HT-29 (cell line): ENCODE measurements at regions not wholly inside any gene's neighbourhood (a gene's known extent, or its start where the extent isn't known, plus 50 kb on each side); places are given as distances from the start of the nearest gene placed in this dataset.
"Not testable (repeated sequence)": the region's sequence is repeated elsewhere in the genome, so short reads cannot be mapped to it uniquely, and the experiment has no call there.

Experiments used
- DNase-seq: peaks from one replicate; pipeline ENCODE4 v3.0.0-alpha.2; 2015; ENCODE audit warnings: low spot score

DNA sequence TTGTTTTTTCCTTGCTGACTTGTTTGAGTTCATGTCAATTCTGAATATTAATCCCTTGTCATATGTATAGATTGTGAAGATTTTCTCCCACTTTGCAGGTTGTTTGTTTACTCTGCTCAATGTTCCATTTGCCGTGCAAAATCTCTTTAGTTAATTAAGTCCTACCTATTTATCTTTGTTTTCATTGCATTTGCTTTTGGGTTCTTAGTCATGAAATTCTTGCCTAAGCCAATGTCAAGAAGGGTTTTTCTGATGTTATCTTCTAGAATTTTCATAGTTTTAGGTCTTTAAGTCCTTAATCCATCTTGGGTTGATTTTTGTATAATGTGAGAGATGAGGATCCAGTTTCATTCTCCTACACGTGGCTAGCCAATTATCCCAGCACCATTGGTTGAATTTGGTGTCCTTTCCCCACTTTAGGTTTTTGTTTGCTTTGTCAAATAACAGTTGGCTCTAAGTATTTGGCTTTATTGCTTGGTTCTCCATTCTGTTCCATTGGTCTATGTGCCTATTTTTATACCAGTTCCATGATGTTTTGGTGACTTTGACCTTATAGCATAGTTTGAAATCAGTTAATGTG, 163.1 kb upstream of the PGR start:
- DNase-seq: no peak

DNA sequence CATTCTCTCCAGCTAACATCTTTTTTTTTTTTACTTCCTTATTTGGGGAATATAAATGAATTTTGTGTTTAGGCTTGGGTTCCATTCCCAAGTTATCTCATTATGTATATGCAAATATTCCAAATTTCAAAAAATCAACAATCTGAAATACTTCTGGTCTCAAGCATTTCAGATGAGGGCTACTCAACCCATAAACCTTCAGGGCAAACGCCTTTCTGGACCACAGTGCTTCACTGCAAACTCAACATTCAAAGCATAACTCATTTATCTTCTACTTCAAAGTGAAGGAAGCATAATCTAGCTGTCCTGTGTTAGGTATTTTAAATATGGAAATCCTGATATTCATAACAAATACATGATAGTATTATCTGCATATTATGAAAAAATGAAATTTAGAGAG, 161.7 kb upstream of the PGR start:
- DNase-seq: no peak

DNA sequence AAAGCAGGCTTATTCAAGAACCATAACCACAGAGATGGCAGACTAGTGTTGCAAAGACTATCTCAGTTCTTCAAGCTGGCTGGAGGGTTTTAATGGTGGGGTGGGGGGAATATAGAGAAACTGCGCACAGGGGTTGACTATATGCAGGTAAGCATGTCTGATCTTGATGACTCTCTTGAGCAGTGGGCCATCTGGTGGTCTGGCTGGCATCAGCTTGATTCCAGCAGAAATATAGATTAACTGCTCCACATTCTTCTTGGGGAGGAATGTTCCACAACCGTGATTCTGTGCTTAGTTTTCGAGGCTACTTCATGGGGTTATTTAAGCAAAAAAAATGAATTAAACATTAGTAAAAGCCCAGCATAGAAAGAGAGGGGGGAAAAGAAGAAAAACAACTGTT, 158.8 kb upstream of the PGR start:
- DNase-seq: no peak

- DNase-seq: no peak
These were observed 150.1 kb upstream of the PGR start for GRCh38 chr11:101279728-101280127.

- no peak for DNase-seq
These were observed 148.7 kb upstream of the PGR start for GRCh38 chr11:101278286-101278685.

DNA sequence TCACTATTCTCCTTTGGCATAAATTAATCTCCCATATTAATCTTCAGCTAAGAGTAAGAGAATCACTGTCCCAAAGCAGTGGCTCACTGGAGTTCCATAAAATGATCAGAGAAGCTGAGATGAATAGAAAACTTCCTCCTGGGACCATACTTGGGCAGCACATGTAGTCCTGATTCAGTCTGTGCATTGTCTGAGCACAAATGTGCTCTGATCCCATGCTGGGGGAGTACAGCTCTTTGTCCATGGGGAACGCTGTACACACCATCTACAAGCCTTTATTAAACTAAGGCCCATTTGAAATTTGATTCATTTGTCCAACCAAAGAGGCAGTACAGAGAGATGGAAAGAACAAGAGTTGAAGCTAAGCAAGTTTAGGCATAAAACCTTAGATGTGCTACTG, 147.4 kb upstream of the PGR start:
- DNase-seq: no peak

GRCh38 chr11:101269990-101270660, 140.5 kb upstream of the PGR start:
- no peak for DNase-seq

- no peak for DNase-seq
These were observed 139.8 kb upstream of the PGR start for GRCh38 chr11:101269390-101269789.

DNA sequence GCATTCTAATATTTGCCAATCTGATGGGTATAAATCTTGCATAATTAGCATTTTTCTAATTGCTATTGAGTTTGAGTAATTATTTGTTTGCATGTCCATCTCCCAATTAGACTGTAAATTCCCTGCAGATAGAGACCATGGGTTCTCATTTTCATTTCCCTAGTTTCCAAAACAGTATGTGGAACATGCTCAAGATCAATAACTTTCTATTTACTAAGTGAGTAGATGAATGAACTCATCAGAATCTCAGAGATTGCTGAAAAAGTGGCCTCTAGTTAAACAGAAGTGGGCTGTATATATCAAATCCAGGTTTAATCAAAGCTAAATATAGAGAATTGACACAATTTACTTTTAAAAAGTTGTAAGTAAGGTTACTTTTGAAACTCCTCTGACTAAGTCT, 138.0 kb upstream of the PGR start:
- no peak for DNase-seq

DNA sequence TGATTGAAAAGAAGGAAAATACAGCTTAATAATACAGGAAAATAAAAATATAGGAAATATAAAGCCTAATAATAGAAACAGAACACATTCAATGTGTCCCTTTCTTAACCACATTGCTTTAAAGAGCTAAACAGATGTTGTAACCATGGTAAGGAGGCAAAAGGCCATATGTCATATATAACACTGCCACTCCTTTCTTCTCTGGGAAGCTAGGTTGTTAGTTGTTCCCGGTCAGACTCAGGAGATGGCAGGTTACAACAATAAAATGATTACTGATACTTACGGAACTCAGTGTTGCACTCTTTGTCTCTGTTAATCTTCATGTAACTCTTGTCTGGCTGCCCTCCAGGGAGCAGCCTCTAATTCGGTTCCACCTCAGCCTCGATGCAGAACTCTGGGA, 134.7 kb upstream of the PGR start:
- DNase-seq: no peak

GRCh38 chr11:101262995-101263394, 133.4 kb upstream of the PGR start:
- DNase-seq: no peak

- no peak for DNase-seq
These were observed 132.6 kb upstream of the PGR start for GRCh38 chr11:101262258-101262657.

- DNase-seq: no peak
These were observed 125.4 kb upstream of the PGR start for GRCh38 chr11:101255036-101255435.

- no peak for DNase-seq
These were observed 124.4 kb upstream of the PGR start for GRCh38 chr11:101254037-101254436.

- DNase-seq: not testable (repeated sequence)
These were observed 116.0 kb upstream of the PGR start for GRCh38 chr11:101245635-101246034.

DNA sequence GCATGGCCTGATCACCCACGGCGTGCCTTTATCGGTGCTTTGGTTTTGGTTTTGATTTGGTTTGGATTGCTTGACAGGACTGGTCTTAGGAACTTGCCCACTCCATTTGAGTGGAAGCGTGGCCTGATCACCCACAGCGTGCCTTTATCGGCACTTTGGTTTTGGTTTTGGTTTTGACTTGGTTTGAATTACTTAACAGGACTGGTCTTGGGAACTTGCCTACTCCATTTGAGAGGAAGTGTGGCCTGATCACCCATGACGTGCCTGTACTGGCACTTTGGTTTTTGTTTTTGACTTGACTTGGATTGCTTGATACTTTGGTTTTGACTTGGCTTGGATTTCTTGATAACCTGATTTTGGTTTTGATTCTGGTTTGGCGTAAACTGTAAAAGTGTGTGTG, 115.5 kb upstream of the PGR start:
- not testable (repeated sequence) for DNase-seq

DNA sequence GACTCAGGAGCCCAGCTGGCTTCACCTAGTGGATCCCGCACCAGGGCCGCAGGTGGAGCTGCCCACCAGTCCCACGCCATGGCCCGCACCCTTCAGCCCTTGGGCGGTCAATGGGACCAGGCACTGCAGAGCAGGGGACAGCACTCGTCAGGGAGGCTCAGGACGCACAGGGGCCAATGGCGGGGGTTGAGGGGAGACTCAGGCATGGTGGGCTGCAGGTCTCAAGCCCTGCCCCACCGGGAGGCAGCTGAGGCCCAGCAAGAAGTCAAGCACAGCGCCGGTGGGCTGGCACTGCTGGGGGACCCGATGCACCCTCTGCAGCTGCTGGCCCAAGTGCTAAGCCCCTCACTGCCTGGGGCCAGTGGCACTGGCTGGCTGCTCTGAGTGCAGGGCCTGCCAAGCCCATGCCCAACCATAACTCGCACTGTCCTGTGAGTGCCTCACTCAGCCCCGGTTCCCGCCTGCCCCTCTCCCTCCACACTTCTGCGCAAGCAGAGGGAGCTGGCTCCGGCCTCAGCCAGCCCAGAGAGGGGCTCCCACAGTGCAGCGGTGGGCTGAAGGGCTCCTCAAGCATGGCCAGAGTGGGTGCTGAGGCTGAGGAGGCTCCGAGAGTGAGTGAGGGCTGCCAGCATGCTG, 111.7 kb upstream of the PGR start:
- no peak for DNase-seq

DNA sequence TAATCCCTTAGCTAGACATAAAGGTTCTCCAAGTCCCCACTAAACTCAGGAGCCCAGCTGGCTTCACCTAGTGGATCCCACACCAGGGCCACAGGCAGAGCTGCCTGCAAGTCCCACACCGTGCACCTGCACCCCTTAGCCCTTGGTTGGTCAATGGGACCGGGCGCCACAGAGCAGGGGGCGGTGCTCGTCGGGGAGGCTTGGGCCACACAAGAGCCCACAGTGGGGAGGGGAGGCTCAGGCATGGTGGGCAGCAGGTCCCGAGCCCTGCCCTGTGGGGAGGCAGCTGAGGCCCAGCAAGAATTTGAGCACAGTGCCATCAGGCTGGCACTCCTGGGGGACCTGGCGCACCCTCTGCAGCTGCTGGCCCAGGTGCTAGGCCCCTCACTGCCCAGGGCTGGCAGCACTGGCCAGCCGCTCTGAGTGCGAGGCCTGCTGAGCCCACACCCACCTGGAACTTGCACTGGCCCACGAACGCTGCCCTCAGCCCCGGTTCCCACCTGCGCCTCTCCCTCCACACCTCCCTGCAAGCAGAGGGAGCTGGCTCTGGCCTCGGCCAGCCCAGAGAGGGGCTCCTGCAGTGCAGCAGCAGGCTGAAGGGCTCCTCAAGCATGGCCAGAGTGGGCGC, 101.7 kb upstream of the PGR start:
- DNase-seq: not testable (repeated sequence)

- DNase-seq: no peak
These were observed 97.0 kb upstream of the PGR start for GRCh38 chr11:101226617-101227016.

- DNase-seq: no peak
These were observed 94.6 kb upstream of the PGR start for GRCh38 chr11:101224221-101224620.

DNA sequence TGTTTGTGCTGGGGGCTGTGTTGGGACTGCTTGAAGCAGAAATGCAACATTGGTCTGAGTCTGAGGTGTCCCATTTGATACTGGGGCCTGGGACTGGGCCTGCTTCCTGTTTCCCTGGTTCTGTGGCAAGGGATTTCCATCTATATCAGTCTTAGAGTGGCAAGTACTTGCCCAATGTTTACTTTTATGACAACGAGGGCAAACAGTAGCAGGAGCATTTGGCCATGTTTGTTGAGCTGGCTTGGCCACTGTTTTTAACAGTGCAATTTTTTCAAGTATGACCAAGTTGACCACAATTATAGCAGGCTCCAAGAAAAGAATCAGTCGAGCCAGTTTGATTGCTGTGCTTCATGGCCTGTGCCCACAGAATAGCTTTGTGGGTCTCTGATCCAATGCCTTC, 88.5 kb upstream of the PGR start:
- DNase-seq: not testable (repeated sequence)

GRCh38 chr11:101216091-101216490, 86.5 kb upstream of the PGR start:
- peak; percentile 15 for DNase-seq

DNA sequence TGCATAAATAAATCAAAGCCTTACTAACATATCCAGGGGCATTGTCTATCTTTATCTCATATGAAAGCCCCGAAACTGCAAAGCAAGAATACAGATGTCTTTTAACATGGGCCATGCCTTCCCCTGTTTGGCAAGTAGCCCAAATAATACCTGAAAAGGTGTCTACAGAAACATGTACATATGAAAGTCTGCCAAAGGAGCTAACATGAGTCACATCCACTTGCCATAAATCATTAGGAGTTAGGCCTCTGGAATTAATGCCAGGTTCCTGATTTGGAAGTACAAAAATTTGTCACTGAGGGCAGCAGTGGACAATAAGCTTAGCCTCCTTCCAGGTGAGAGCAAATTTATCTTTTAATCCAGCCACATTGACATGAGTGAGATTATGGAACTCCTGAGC, 85.5 kb upstream of the PGR start:
- DNase-seq: no peak
